Psoas muscle (tissue), 7 donors: ENCODE measurements at regions not wholly inside any gene's neighbourhood (a gene's known extent, or its start where the extent isn't known, plus 50 kb on each side); places are given as distances from the start of the nearest gene placed in this dataset.

ENCODE experiments used
- ATAC-seq, 4 donors: fragments of 200-7000 bp; cut with Tn5 transposase; one replicate each; pipeline ENCODE4 v1.9.1; 2020; ENCODE audit warnings: moderate library complexity in 3 of 4, mild to moderate bottlenecking in 2 of 4
- DNase-seq, 2 donors: peaks; one replicate each; pipeline ENCODE4 v3.0.0-alpha.2; 2020
- H3K27ac ChIP-seq: fragments of 200-600 bp; one replicate; pipeline ENCODE4 v1.8.0; 2022
- H3K27me3 ChIP-seq, 3 donors: fragments of 200-600 bp in 1 of 3; one replicate each; pipeline versions ENCODE4 v1.6.1 to v1.8.0; 2013 to 2022; ENCODE audit warnings: low read length in 2 of 3, mild to moderate bottlenecking in 2 of 3, moderate library complexity in 1 of 3; ENCODE audit not compliant: insufficient read depth in 3 of 3
- H3K36me3 ChIP-seq, 2 donors: fragments of 200-600 bp in 1 of 2; one replicate each; pipeline versions ENCODE4 v1.6.1 to v1.8.0; 2013 to 2022; ENCODE audit warnings: low read depth in 1 of 2, mild to moderate bottlenecking in 1 of 2, moderate library complexity in 1 of 2; ENCODE audit not compliant: insufficient read depth in 1 of 2
- H3K4me1 ChIP-seq: fragments of 200-600 bp; one replicate; pipeline ENCODE4 v1.8.0; 2022
- H3K4me3 ChIP-seq: fragments of 200-600 bp; one replicate; pipeline ENCODE4 v1.8.0; 2022; ENCODE audit warnings: mild to moderate bottlenecking
- H3K9me3 ChIP-seq: fragments of 200-600 bp; one replicate; pipeline ENCODE4 v1.8.0; 2022
- CTCF ChIP-seq: fragments of 200-600 bp; IDR thresholded peaks from one replicate; pipeline ENCODE4 v1.8.0; 2022; ENCODE audit warnings: antibody characterized with exemption
- WGBS, 3 donors: extraction: QIAGEN DNeasy Blood & Tissue Kit; methylation state at CpG; one replicate each; pipeline versions ENCODE4 v1.1.6 to v1.1.7; 2013; 5-methylcytosine and 5-hydroxymethylcytosine counted together
- intact Hi-C, 2 donors: fragments of 100-400 bp; cut with DNase I; formaldehyde crosslinking; loops; one replicate each; pipeline versions ENCODE4 v1.11.0 to v1.14.2; 2022
- donor health status: healthy with polysubstance abuse.
- donor health status: DM: no; HTN: no; CAD: no; lungs with moderate emphysema.
- donor health status: Bipolar disorder and iron deficiency.
- donor health status: healthy.
- donor health status: DM: yes; HTN: yes; CAD: no.
- donor health status: DM: no; HTN: no; CAD: no.
- donor health status: DM: yes; HTN: yes; CAD: no.

GRCh38 chr2:30310371-30310770, 79.0 kb downstream of the LBH start:
- Histone ChIP-seq H3K9me3 (no peaks in the 10 kb centered on the region), H3K36me3 (no peaks in the 10 kb centered on the region), H3K27me3 (no peaks in the 10 kb centered on the region), H3K4me1 (no peaks in the 10 kb centered on the region), H3K4me3 (no peak overlapping the region), H3K27ac (no peak overlapping the region)
- 91 to 95% (median 93%) methylated on average over 5 of the region's 5 CpGs for WGBS, 3 donors
- no peak for DNase-seq
- intact Hi-C loops = no loop called here
- no peak for TF ChIP-seq CTCF
- no peak for ATAC-seq

GRCh38 chr2:30310955-30311354, 79.6 kb downstream of the LBH start:
- ATAC-seq (no peak), DNase-seq (no peak)
- Histone ChIP-seq H3K36me3 (no peaks in the 10 kb centered on the region), H3K27ac (no peak overlapping the region), H3K4me1 (no peaks in the 10 kb centered on the region), H3K4me3 (no peak overlapping the region), H3K9me3 (no peaks in the 10 kb centered on the region), H3K27me3 (no peaks in the 10 kb centered on the region)
- intact Hi-C loops = no loop called here
- no peak for TF ChIP-seq CTCF
- 74 to 78% (median 74%) methylated on average over 5 of the region's 5 CpGs for WGBS, 3 donors

GRCh38 chr2:30311711-30312110, 80.4 kb downstream of the LBH start:
- H3K4me1 ChIP-seq = no peaks in the 10 kb centered on the region
- H3K9me3 ChIP-seq = no peaks in the 10 kb centered on the region
- TF ChIP-seq CTCF = no peak
- H3K27me3 ChIP-seq = no peaks in the 10 kb centered on the region
- H3K36me3 ChIP-seq = no peaks in the 10 kb centered on the region
- no peak overlapping the region for H3K27ac ChIP-seq
- 81 to 87% (median 84%) methylated on average over 2 of the region's 2 CpGs for WGBS, 3 donors
- ATAC-seq = no peak
- no peak overlapping the region for H3K4me3 ChIP-seq
- intact Hi-C loops = no loop called here
- DNase-seq = no peak

GRCh38 chr2:30312916-30313315, 81.6 kb downstream of the LBH start:
- no peak for ATAC-seq
- no peaks in the 10 kb centered on the region for H3K36me3 ChIP-seq
- DNase-seq = no peak
- TF ChIP-seq CTCF = no peak
- no peaks in the 10 kb centered on the region for H3K9me3 ChIP-seq
- no peaks in the 10 kb centered on the region for H3K27me3 ChIP-seq
- intact Hi-C loops = no loop called here
- no peaks in the 10 kb centered on the region for H3K4me1 ChIP-seq
- H3K27ac ChIP-seq = no peak overlapping the region
- no peak overlapping the region for H3K4me3 ChIP-seq
- WGBS, 3 donors = 88 to 100% (median 90%) methylated on average over 1 of the region's 1 CpG

- WGBS, 3 donors = 80 to 87% (median 83%) methylated on average over 3 of the region's 3 CpGs
- H3K27me3 ChIP-seq = no peaks in the 10 kb centered on the region
- no peak overlapping the region for H3K27ac ChIP-seq
- intact Hi-C loops = no loop called here
- no peak overlapping the region for H3K4me3 ChIP-seq
- ATAC-seq (no peak), DNase-seq (no peak)
- no peaks in the 10 kb centered on the region for H3K9me3 ChIP-seq
- H3K36me3 ChIP-seq = no peaks in the 10 kb centered on the region
- no peaks in the 10 kb centered on the region for H3K4me1 ChIP-seq
- no peak for TF ChIP-seq CTCF
Measured at GRCh38 chr2:30314981-30315380, 83.6 kb downstream of the LBH start.
